ENCODE measurements at regions not wholly inside any gene's neighbourhood (a gene's known extent, or its start where the extent isn't known, plus 50 kb on each side); places are given as distances from the start of the nearest gene placed in this dataset.
"Not testable (repeated sequence)": the region's sequence is repeated elsewhere in the genome, so short reads cannot be mapped to it uniquely, and the experiment has no call there.

GRCh38 chr1:30450818-30451233 is 272.6 kb downstream of the MATN1 start:
- DNase-seq, result no peak

- DNase-seq, result no peak
These were observed 273.1 kb downstream of the MATN1 start for GRCh38 chr1:30450148-30450817.

GRCh38 chr1:30449428-30450147 is 273.8 kb downstream of the MATN1 start:
- DNase-seq, result no peak

- DNase-seq, result no peak
These were observed 274.4 kb downstream of the MATN1 start for GRCh38 chr1:30449003-30449402.

GRCh38 chr1:30447701-30448100 is 275.7 kb downstream of the MATN1 start:
- DNase-seq, result no peak

- DNase-seq, result no peak
These were observed 276.3 kb downstream of the MATN1 start for GRCh38 chr1:30447080-30447479.

- DNase-seq, result no peak
These were observed 276.9 kb downstream of the MATN1 start for GRCh38 chr1:30446508-30446907.

- DNase-seq, result no peak
These were observed 277.3 kb downstream of the MATN1 start for GRCh38 chr1:30446095-30446494.

GRCh38 chr1:30445449-30445848 is 277.9 kb downstream of the MATN1 start:
- no peak for DNase-seq

GRCh38 chr1:30444850-30445249 is 278.5 kb downstream of the MATN1 start:
- no peak for DNase-seq

GRCh38 chr1:30444401-30444800 is 279.0 kb downstream of the MATN1 start:
- no peak for DNase-seq

- DNase-seq, result not testable (repeated sequence)
These were observed 285.1 kb downstream of the MATN1 start for GRCh38 chr1:30438274-30438673.

GRCh38 chr1:30437059-30437576 is 286.3 kb downstream of the MATN1 start:
- no peak for DNase-seq

- no peak for DNase-seq
These were observed 295.8 kb downstream of the MATN1 start for GRCh38 chr1:30427545-30427944.

GRCh38 chr1:30425046-30425445 is 298.3 kb downstream of the MATN1 start:
- no peak for DNase-seq

GRCh38 chr1:30423570-30423969 is 299.8 kb downstream of the MATN1 start:
- DNase-seq, result no peak

GRCh38 chr1:30422251-30422650 is 301.1 kb downstream of the MATN1 start:
- no peak for DNase-seq

GRCh38 chr1:30420519-30421050 is 302.8 kb downstream of the MATN1 start:
- DNase-seq, result no peak

GRCh38 chr1:30419831-30420230 is 303.6 kb downstream of the MATN1 start:
- no peak for DNase-seq

GRCh38 chr1:30418939-30419720 is 304.3 kb downstream of the MATN1 start:
- DNase-seq, result no peak

GRCh38 chr1:30418061-30418938 is 305.1 kb downstream of the MATN1 start:
- DNase-seq, result no peak

- DNase-seq, result no peak
These were observed 305.7 kb downstream of the MATN1 start for GRCh38 chr1:30417701-30418046.
